Ishikawa (cell line): ENCODE measurements at regions not wholly inside any gene's neighbourhood (a gene's known extent, or its start where the extent isn't known, plus 50 kb on each side); places are given as distances from the start of the nearest gene placed in this dataset.

ENCODE experiments used
- CEBPB ChIP-seq: IDR thresholded peaks from 2 replicates; pipeline ENCODE4 v1.6.1; 2012
- EGR1 ChIP-seq: IDR thresholded peaks from 2 replicates; pipeline ENCODE4 v1.6.1; 2012
- EP300 ChIP-seq: IDR thresholded peaks from 2 replicates; pipeline ENCODE4 v1.6.1; 2012; ENCODE audit warnings: borderline replicate concordance
- FOXM1 ChIP-seq: IDR thresholded peaks from 2 replicates; pipeline ENCODE4 v1.6.1; 2012; ENCODE audit warnings: low read depth, borderline replicate concordance
- NFIC ChIP-seq: IDR thresholded peaks from 2 replicates; pipeline ENCODE4 v1.6.1; 2012
- RAD21 ChIP-seq: IDR thresholded peaks from 2 replicates; pipeline ENCODE4 v1.6.1; 2012; ENCODE audit warnings: low read depth
- REST ChIP-seq: IDR thresholded peaks from 2 replicates; pipeline ENCODE4 v1.6.1; 2012; ENCODE audit warnings: low read depth, mild to moderate bottlenecking
- TAF1 ChIP-seq: IDR thresholded peaks from 2 replicates; pipeline ENCODE4 v1.6.1; 2012; ENCODE audit warnings: low read depth, mild to moderate bottlenecking
- TCF12 ChIP-seq: IDR thresholded peaks from 2 replicates; pipeline ENCODE4 v1.6.1; 2012; ENCODE audit warnings: low read depth
- TEAD4 ChIP-seq: IDR thresholded peaks from 2 replicates; pipeline ENCODE4 v1.6.1; 2012
- YY1 ChIP-seq: IDR thresholded peaks from 2 replicates; pipeline ENCODE4 v1.6.1; 2012; ENCODE audit warnings: low read depth
- ZBTB7A ChIP-seq: IDR thresholded peaks from 2 replicates; pipeline ENCODE4 v1.6.1; 2012; ENCODE audit warnings: low read depth
- TF ChIP-seq, protein P1 (sequence below): IDR thresholded peaks from 2 replicates; pipeline ENCODE4 v1.6.1; 2012
- TF ChIP-seq, protein P2 (sequence below): IDR thresholded peaks from 2 replicates; pipeline ENCODE4 v1.6.1; 2012

- TF ChIP-seq, protein P1, sequence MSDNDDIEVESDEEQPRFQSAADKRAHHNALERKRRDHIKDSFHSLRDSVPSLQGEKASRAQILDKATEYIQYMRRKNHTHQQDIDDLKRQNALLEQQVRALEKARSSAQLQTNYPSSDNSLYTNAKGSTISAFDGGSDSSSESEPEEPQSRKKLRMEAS, result no peak
- TF ChIP-seq RAD21 (no peak), ZBTB7A (no peak), NFIC (no peak), TEAD4 (no peak), EP300 (no peak), YY1 (no peak)
- TF ChIP-seq, protein P2, sequence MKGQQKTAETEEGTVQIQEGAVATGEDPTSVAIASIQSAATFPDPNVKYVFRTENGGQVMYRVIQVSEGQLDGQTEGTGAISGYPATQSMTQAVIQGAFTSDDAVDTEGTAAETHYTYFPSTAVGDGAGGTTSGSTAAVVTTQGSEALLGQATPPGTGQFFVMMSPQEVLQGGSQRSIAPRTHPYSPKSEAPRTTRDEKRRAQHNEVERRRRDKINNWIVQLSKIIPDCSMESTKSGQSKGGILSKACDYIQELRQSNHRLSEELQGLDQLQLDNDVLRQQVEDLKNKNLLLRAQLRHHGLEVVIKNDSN, result no peak
Measured at GRCh38 chr15:98596885-98597392, 51.4 kb upstream of the IGF1R start.

- TF ChIP-seq, protein P1, result no peak
- TF ChIP-seq REST (no peak), EGR1 (no peak), YY1 (no peak), TAF1 (no peak), TCF12 (no peak), NFIC (no peak), TEAD4 (no peak), RAD21 (no peak), FOXM1 (no peak), CEBPB (no peak)
Measured at GRCh38 chr15:98597666-98598065, 50.7 kb upstream of the IGF1R start.
